IgD-negative memory B cell (primary cell): ENCODE measurements at regions not wholly inside any gene's neighbourhood (a gene's known extent, or its start where the extent isn't known, plus 50 kb on each side); places are given as distances from the start of the nearest gene placed in this dataset.
A peak's percentile ranks its signal among the peaks of the same experiment; 100 is the strongest.
"Not testable (repeated sequence)": the region's sequence is repeated elsewhere in the genome, so short reads cannot be mapped to it uniquely, and the experiment has no call there.

Experiments
- H3K27ac Mint-ChIP-seq, 3 donors: one replicate each; pipeline ENCODE4 v1.8.0; 2020 to 2022; ENCODE audit warnings: mild to moderate bottlenecking in 3 of 3, mixed read lengths in 3 of 3, moderate library complexity in 1 of 3
- H3K27me3 Mint-ChIP-seq: one replicate; pipeline ENCODE4 v1.8.0; 2021; ENCODE audit warnings: mixed read lengths
- H3K36me3 Mint-ChIP-seq: one replicate; pipeline ENCODE4 v1.8.0; 2020; ENCODE audit warnings: mild to moderate bottlenecking, mixed read lengths
- H3K4me1 Mint-ChIP-seq, 3 donors: one replicate each; pipeline ENCODE4 v1.8.0; 2020 to 2022; ENCODE audit warnings: mixed read lengths in 3 of 3, mild to moderate bottlenecking in 1 of 3
- H3K4me3 Mint-ChIP-seq, 4 donors: one replicate each; pipeline ENCODE4 v1.8.0; 2020 to 2022; ENCODE audit warnings: mild to moderate bottlenecking in 4 of 4, mixed read lengths in 4 of 4, moderate library complexity in 3 of 4
- H3K9me3 Mint-ChIP-seq, 3 donors: one replicate each; pipeline ENCODE4 v1.8.0; 2020 to 2021; ENCODE audit warnings: mixed read lengths in 3 of 3, mild to moderate bottlenecking in 1 of 3

GRCh38 chr2:171266102-171266501, 105.4 kb upstream of the TLK1 start:
- Mint-ChIP-seq H3K27me3 (no peaks in the 10 kb centered on the region), H3K36me3 (peaks cover 5% of the 10 kb centered on the region), H3K27ac (no peak overlapping the region), H3K4me1 (peaks cover 3 to 12% (median 8%) of the 10 kb centered on the region in 3 donors), H3K9me3 (no peaks in the 10 kb centered on the region), H3K4me3 (no peak overlapping the region)

GRCh38 chr2:171261529-171261928, 100.8 kb upstream of the TLK1 start:
- not testable (repeated sequence) for H3K27me3 Mint-ChIP-seq, H3K36me3 Mint-ChIP-seq, H3K4me3 Mint-ChIP-seq, H3K9me3 Mint-ChIP-seq
- H3K27ac Mint-ChIP-seq: peak overlapping the region in 1 of 3 donors; percentile 40
- peaks cover 14 to 31% (median 24%) of the 10 kb centered on the region in 3 donors for H3K4me1 Mint-ChIP-seq

GRCh38 chr2:171260471-171261424, 100.1 kb upstream of the TLK1 start:
- peak overlapping the region in 2 of 3 donors; percentile 46 to 79 for H3K27ac Mint-ChIP-seq
- H3K4me3 Mint-ChIP-seq: peak overlapping the region in 2 of 4 donors; percentile 53 to 67
- peaks cover 14 to 31% (median 24%) of the 10 kb centered on the region in 3 donors for H3K4me1 Mint-ChIP-seq
- no peaks in the 10 kb centered on the region for H3K27me3 Mint-ChIP-seq
- peaks cover 6% of the 10 kb centered on the region for H3K36me3 Mint-ChIP-seq
- H3K9me3 Mint-ChIP-seq: no peaks in the 10 kb centered on the region

GRCh38 chr2:171254666-171255065, 94.0 kb upstream of the TLK1 start:
- Mint-ChIP-seq H3K4me1 (peaks cover 3 to 10% (median 5%) of the 10 kb centered on the region in 3 donors), H3K36me3 (peaks cover 1% of the 10 kb centered on the region), H3K27ac (no peak overlapping the region)

GRCh38 chr2:171253900-171254650, 93.4 kb upstream of the TLK1 start:
- peaks cover 0 to 3% (median 0%) of the 10 kb centered on the region in 3 donors for H3K9me3 Mint-ChIP-seq
- no peak overlapping the region for H3K27ac Mint-ChIP-seq
- H3K36me3 Mint-ChIP-seq: peaks cover 1% of the 10 kb centered on the region
- H3K4me3 Mint-ChIP-seq: no peak overlapping the region
- peaks cover 4 to 13% (median 5%) of the 10 kb centered on the region in 3 donors for H3K4me1 Mint-ChIP-seq
- peaks cover 2% of the 10 kb centered on the region for H3K27me3 Mint-ChIP-seq

More at GRCh38 chr2:171254666-171255065, 94.0 kb upstream of the TLK1 start:
- no peak overlapping the region for H3K4me3 Mint-ChIP-seq
- peaks cover 0 to 3% (median 0%) of the 10 kb centered on the region in 3 donors for H3K9me3 Mint-ChIP-seq
- peaks cover 2% of the 10 kb centered on the region for H3K27me3 Mint-ChIP-seq

- no peak overlapping the region for H3K27ac Mint-ChIP-seq
- no peaks in the 10 kb centered on the region for H3K36me3 Mint-ChIP-seq
- peaks cover 0 to 3% (median 0%) of the 10 kb centered on the region in 3 donors for H3K9me3 Mint-ChIP-seq
- H3K4me3 Mint-ChIP-seq: no peak overlapping the region
- H3K27me3 Mint-ChIP-seq: peaks cover 2% of the 10 kb centered on the region
- H3K4me1 Mint-ChIP-seq: peaks cover 8 to 14% (median 12%) of the 10 kb centered on the region in 3 donors
These were observed 92.6 kb upstream of the TLK1 start for GRCh38 chr2:171253279-171253678.

- Mint-ChIP-seq H3K9me3 (peaks cover 0 to 11% (median 2%) of the 10 kb centered on the region in 3 donors), H3K4me1 (peaks cover 12 to 20% (median 19%) of the 10 kb centered on the region in 3 donors), H3K36me3 (no peaks in the 10 kb centered on the region), H3K27ac (peak overlapping the region in 1 of 3 donors; percentile 42), H3K4me3 (no peak overlapping the region), H3K27me3 (peaks cover 3% of the 10 kb centered on the region)
These were observed 89.0 kb upstream of the TLK1 start for GRCh38 chr2:171249689-171250088.

GRCh38 chr2:171247741-171248662, 87.3 kb upstream of the TLK1 start:
- peaks cover 3% of the 10 kb centered on the region for H3K27me3 Mint-ChIP-seq
- H3K36me3 Mint-ChIP-seq: no peaks in the 10 kb centered on the region
- H3K27ac Mint-ChIP-seq: no peak overlapping the region
- H3K4me3 Mint-ChIP-seq: peak overlapping the region in 1 of 4 donors; percentile 15
- peaks cover 0 to 10% (median 2%) of the 10 kb centered on the region in 3 donors for H3K9me3 Mint-ChIP-seq
- peaks cover 12 to 20% (median 19%) of the 10 kb centered on the region in 3 donors for H3K4me1 Mint-ChIP-seq

- H3K27me3 Mint-ChIP-seq: peaks cover 3% of the 10 kb centered on the region
- H3K4me1 Mint-ChIP-seq: peaks cover 12 to 19% (median 16%) of the 10 kb centered on the region in 3 donors
- no peak overlapping the region for H3K4me3 Mint-ChIP-seq
- peaks cover 0 to 10% (median 2%) of the 10 kb centered on the region in 3 donors for H3K9me3 Mint-ChIP-seq
- no peaks in the 10 kb centered on the region for H3K36me3 Mint-ChIP-seq
- no peak overlapping the region for H3K27ac Mint-ChIP-seq
These were observed 84.5 kb upstream of the TLK1 start for GRCh38 chr2:171244970-171245782.

- Mint-ChIP-seq H3K27ac (no peak overlapping the region), H3K36me3 (no peaks in the 10 kb centered on the region), H3K27me3 (peaks cover 1% of the 10 kb centered on the region), H3K4me3 (no peak overlapping the region), H3K9me3 (peaks cover 0 to 10% (median 2%) of the 10 kb centered on the region in 3 donors), H3K4me1 (peaks cover 10 to 19% (median 18%) of the 10 kb centered on the region in 3 donors)
These were observed 83.8 kb upstream of the TLK1 start for GRCh38 chr2:171244466-171244969.

GRCh38 chr2:171241771-171242170, 81.1 kb upstream of the TLK1 start:
- no peak overlapping the region for H3K27ac Mint-ChIP-seq
- peaks cover 0 to 10% (median 2%) of the 10 kb centered on the region in 3 donors for H3K9me3 Mint-ChIP-seq

GRCh38 chr2:171238946-171239345, 78.3 kb upstream of the TLK1 start:
- Mint-ChIP-seq H3K27me3 (no peaks in the 10 kb centered on the region), H3K9me3 (no peaks in the 10 kb centered on the region), H3K36me3 (no peaks in the 10 kb centered on the region), H3K4me3 (no peak overlapping the region), H3K27ac (no peak overlapping the region), H3K4me1 (peaks cover 3 to 19% (median 14%) of the 10 kb centered on the region in 3 donors)

More at GRCh38 chr2:171241771-171242170, 81.1 kb upstream of the TLK1 start:
- H3K4me1 Mint-ChIP-seq: peaks cover 4 to 16% (median 14%) of the 10 kb centered on the region in 3 donors
- H3K4me3 Mint-ChIP-seq: no peak overlapping the region
- H3K27me3 Mint-ChIP-seq: no peaks in the 10 kb centered on the region
- H3K36me3 Mint-ChIP-seq: no peaks in the 10 kb centered on the region

GRCh38 chr2:171237751-171238505, 77.2 kb upstream of the TLK1 start:
- H3K4me1 Mint-ChIP-seq: peaks cover 3 to 26% (median 14%) of the 10 kb centered on the region in 3 donors
- peaks cover 2% of the 10 kb centered on the region for H3K36me3 Mint-ChIP-seq
- no peaks in the 10 kb centered on the region for H3K27me3 Mint-ChIP-seq
- peak overlapping the region in 2 of 4 donors; percentile 41 to 60 for H3K4me3 Mint-ChIP-seq
- no peaks in the 10 kb centered on the region for H3K9me3 Mint-ChIP-seq
- H3K27ac Mint-ChIP-seq: no peak overlapping the region
